Breast epithelium (tissue), 4 donors: ENCODE measurements at regions not wholly inside any gene's neighbourhood (a gene's known extent, or its start where the extent isn't known, plus 50 kb on each side); places are given as distances from the start of the nearest gene placed in this dataset.

Experiments
- DNase-seq, 2 donors: peaks; one replicate each; pipeline ENCODE4 v3.0.0-alpha.2; 2019; ENCODE audit warnings: low spot score in 2 of 2
- H3K27ac ChIP-seq, 2 donors: fragments of 200-600 bp; sonication (generic) in 1 of 2; one replicate each; pipeline ENCODE4 v1.5.1; 2016 to 2019; ENCODE audit warnings: mild to moderate bottlenecking in 1 of 2
- H3K27me3 ChIP-seq, 2 donors: fragments of 200-600 bp; sonication (generic) in 1 of 2; one replicate each; pipeline versions ENCODE4 v1.5.1 to v1.6.0; 2017 to 2019; ENCODE audit warnings: control low read depth in 1 of 2, mild to moderate bottlenecking in 1 of 2
- H3K36me3 ChIP-seq: fragments of 200-600 bp; one replicate; pipeline ENCODE4 v1.5.1; 2019
- H3K4me1 ChIP-seq, 2 donors: fragments of 200-600 bp; sonication (generic); one replicate each; pipeline ENCODE4 v1.5.1; 2016 to 2019; ENCODE audit warnings: control low read depth in 1 of 2
- H3K4me3 ChIP-seq, 3 donors: fragments of 200-600 bp; sonication (generic); 1 replicate in 2 of 3; 2 replicates in 1 of 3; pipeline ENCODE4 v1.5.1; 2016 to 2019; ENCODE audit warnings: mild to moderate bottlenecking in 3 of 3, moderate library complexity in 2 of 3
- H3K9me3 ChIP-seq, 2 donors: fragments of 200-600 bp; sonication (generic) in 1 of 2; one replicate each; pipeline ENCODE4 v1.5.1; 2016 to 2019; ENCODE audit warnings: control low read depth in 1 of 2
- CTCF ChIP-seq, 3 donors: fragments of 450-650 bp; IDR thresholded peaks; one replicate each; pipeline ENCODE4 v1.5.1; 2016 to 2017; ENCODE audit warnings: antibody characterized with exemption in 3 of 3, mild to moderate bottlenecking in 3 of 3, moderate library complexity in 3 of 3
- POLR2A ChIP-seq: fragments of 450-650 bp; IDR thresholded peaks from one replicate; pipeline ENCODE4 v1.6.1; 2016; ENCODE audit warnings: antibody characterized with exemption, mild to moderate bottlenecking, moderate library complexity
- POLR2AphosphoS5 ChIP-seq, 3 donors: sonication (generic); formaldehyde crosslinking; IDR thresholded peaks; one replicate each; pipeline ENCODE4 v1.6.1; 2017; ENCODE audit warnings: antibody characterized with exemption in 3 of 3
- intact Hi-C: fragments of 100-400 bp; cut with DNase I; formaldehyde crosslinking; loops from one replicate; pipeline ENCODE4 v1.15.1; 2023; ENCODE audit warnings: low total_unique reads

- H3K27ac ChIP-seq, result no peak overlapping the region
- no peaks in the 10 kb centered on the region for H3K36me3 ChIP-seq
- TF ChIP-seq POLR2AphosphoS5 (IDR thresholded peaks at IDR 0.05) (no peak), CTCF (IDR thresholded peaks at IDR 0.05) (no peak), POLR2A (no peak)
- peaks cover 0 to 17% of the 10 kb centered on the region in 2 donors for H3K9me3 ChIP-seq
- DNase-seq, result no peak
- H3K4me3 ChIP-seq, result no peak overlapping the region
- intact Hi-C loops, result no loop called here
- H3K4me1 ChIP-seq, result no peaks in the 10 kb centered on the region
- H3K27me3 ChIP-seq, result peaks cover 0 to 3% of the 10 kb centered on the region in 2 donors
Observed at GRCh38 chrX:10926891-10927290, 184.2 kb upstream of the HCCS start.

- no peaks in the 10 kb centered on the region for H3K36me3 ChIP-seq
- TF ChIP-seq POLR2A (no peak), POLR2AphosphoS5 (IDR thresholded peaks at IDR 0.05) (no peak), CTCF (IDR thresholded peaks at IDR 0.05) (no peak)
- no peaks in the 10 kb centered on the region for H3K4me1 ChIP-seq
- DNase-seq, result no peak
- H3K27me3 ChIP-seq, result no peaks in the 10 kb centered on the region
- peaks cover 0 to 17% of the 10 kb centered on the region in 2 donors for H3K9me3 ChIP-seq
- H3K4me3 ChIP-seq, result no peak overlapping the region
- intact Hi-C loops, result no loop called here
- H3K27ac ChIP-seq, result no peak overlapping the region
Observed at GRCh38 chrX:10929747-10930146, 181.4 kb upstream of the HCCS start.

GRCh38 chrX:10930151-10930550 is 181.0 kb upstream of the HCCS start:
- no peaks in the 10 kb centered on the region for H3K27me3 ChIP-seq
- H3K36me3 ChIP-seq, result no peaks in the 10 kb centered on the region
- intact Hi-C loops, result no loop called here
- peaks cover 0 to 17% of the 10 kb centered on the region in 2 donors for H3K9me3 ChIP-seq
- H3K4me3 ChIP-seq, result no peak overlapping the region
- DNase-seq, result no peak
- H3K4me1 ChIP-seq, result no peaks in the 10 kb centered on the region
- TF ChIP-seq POLR2AphosphoS5 (IDR thresholded peaks at IDR 0.05) (no peak), POLR2A (no peak), CTCF (IDR thresholded peaks at IDR 0.05) (no peak)
- no peak overlapping the region for H3K27ac ChIP-seq

- TF ChIP-seq POLR2A (no peak), CTCF (IDR thresholded peaks at IDR 0.05) (no peak), POLR2AphosphoS5 (IDR thresholded peaks at IDR 0.05) (no peak)
- H3K36me3 ChIP-seq, result no peaks in the 10 kb centered on the region
- no peak for DNase-seq
- no peaks in the 10 kb centered on the region for H3K4me1 ChIP-seq
- intact Hi-C loops, result no loop called here
- peaks cover 0 to 17% of the 10 kb centered on the region in 2 donors for H3K9me3 ChIP-seq
- H3K27me3 ChIP-seq, result peaks cover 0 to 2% of the 10 kb centered on the region in 2 donors
- H3K4me3 ChIP-seq, result no peak overlapping the region
- no peak overlapping the region for H3K27ac ChIP-seq
Observed at GRCh38 chrX:10931976-10932375, 179.2 kb upstream of the HCCS start.

GRCh38 chrX:10932842-10933440 is 178.2 kb upstream of the HCCS start:
- TF ChIP-seq CTCF (IDR thresholded peaks at IDR 0.05), result no peak
- no peak for TF ChIP-seq POLR2A
- no peak for TF ChIP-seq POLR2AphosphoS5 (IDR thresholded peaks at IDR 0.05)
- peaks cover 0 to 11% of the 10 kb centered on the region in 2 donors for H3K9me3 ChIP-seq
- peaks cover 0 to 4% of the 10 kb centered on the region in 2 donors for H3K27me3 ChIP-seq
- no peak overlapping the region for H3K27ac ChIP-seq
- no peaks in the 10 kb centered on the region for H3K4me1 ChIP-seq
- no peaks in the 10 kb centered on the region for H3K36me3 ChIP-seq
- intact Hi-C loops, result no loop called here
- H3K4me3 ChIP-seq, result no peak overlapping the region
- no peak for DNase-seq
